ENCODE measurements at regions not wholly inside any gene's neighbourhood (a gene's known extent, or its start where the extent isn't known, plus 50 kb on each side); places are given as distances from the start of the nearest gene placed in this dataset.

DNA sequence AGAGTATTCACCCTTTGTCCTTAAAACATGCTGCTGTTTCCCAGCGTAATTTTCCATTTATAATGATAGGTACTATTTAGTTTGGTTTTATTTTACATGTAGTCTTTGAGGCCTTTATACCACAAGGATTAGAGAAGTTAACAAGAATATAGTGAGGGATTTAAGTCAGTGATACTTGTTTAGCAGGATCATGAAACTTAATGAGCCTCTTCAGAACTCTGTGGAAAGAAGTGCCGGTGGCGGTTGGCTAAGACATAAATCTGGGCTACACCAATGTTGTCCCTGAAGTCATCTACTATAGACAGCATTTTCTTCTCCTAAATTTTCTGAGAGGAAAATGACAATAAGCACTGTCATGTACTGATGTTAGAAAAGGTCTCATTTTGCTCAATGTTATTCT, 1226.0 kb upstream of the SEL1L start:
- intact Hi-C loops (cut with DNase I): no loop called here
- FAIRE-seq (no peak), DNase-seq (peak in 4 of 5 donors; percentile 42 to 94 (median 80))
- TF ChIP-seq, protein P1, sequence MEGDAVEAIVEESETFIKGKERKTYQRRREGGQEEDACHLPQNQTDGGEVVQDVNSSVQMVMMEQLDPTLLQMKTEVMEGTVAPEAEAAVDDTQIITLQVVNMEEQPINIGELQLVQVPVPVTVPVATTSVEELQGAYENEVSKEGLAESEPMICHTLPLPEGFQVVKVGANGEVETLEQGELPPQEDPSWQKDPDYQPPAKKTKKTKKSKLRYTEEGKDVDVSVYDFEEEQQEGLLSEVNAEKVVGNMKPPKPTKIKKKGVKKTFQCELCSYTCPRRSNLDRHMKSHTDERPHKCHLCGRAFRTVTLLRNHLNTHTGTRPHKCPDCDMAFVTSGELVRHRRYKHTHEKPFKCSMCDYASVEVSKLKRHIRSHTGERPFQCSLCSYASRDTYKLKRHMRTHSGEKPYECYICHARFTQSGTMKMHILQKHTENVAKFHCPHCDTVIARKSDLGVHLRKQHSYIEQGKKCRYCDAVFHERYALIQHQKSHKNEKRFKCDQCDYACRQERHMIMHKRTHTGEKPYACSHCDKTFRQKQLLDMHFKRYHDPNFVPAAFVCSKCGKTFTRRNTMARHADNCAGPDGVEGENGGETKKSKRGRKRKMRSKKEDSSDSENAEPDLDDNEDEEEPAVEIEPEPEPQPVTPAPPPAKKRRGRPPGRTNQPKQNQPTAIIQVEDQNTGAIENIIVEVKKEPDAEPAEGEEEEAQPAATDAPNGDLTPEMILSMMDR (IDR thresholded peaks at IDR 0.05; ENCODE audit: borderline replicate concordance, extremely low read depth, insufficient read depth): no peak
- Histone ChIP-seq H3K4me3 (ENCODE audit: low read length in 3 of 3) (no peak overlapping the region), H3K27ac (ENCODE audit: low read depth in 2 of 2, low read length in 2 of 2) (no peak overlapping the region), H3K4me1 (ENCODE audit: control insufficient read depth in 2 of 3, insufficient read depth in 2 of 3, low read depth in 1 of 3, low read length in 3 of 3) (no peaks in the 10 kb centered on the region), H3K9me3 (ENCODE audit: control insufficient read depth in 2 of 3, insufficient read depth in 1 of 3, low read length in 3 of 3) (no peaks in the 10 kb centered on the region), H3K36me3 (ENCODE audit: control insufficient read depth in 2 of 3, insufficient read depth in 3 of 3, low read length in 3 of 3) (no peaks in the 10 kb centered on the region), H3K9ac (ENCODE audit: low read length in 3 of 3) (no peak overlapping the region), H3K27me3 (ENCODE audit: control insufficient read depth, insufficient read depth, low read length) (no peaks in the 10 kb centered on the region)

DNA sequence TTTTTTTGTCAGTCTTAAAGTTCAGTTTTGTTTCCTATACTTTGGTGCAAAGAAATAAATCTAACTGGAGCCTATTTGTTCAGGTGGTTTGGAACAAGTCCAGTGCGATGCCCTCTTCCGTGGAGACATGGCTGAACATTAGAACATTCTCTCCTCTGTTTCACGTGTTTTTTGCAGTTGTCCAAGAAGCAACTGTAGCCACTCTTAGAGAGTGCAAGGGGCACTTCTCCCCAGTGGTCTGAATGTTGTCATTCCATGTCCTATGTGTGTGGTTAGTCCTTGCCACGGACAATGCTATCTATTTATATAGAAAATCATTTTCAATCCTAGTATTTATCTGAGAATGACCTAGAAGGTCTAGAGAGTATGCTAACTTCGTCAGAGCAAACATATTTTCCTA, 1232.5 kb upstream of the SEL1L start:
- Histone ChIP-seq H3K27me3 (ENCODE audit: control insufficient read depth, insufficient read depth, low read length) (no peaks in the 10 kb centered on the region), H3K4me3 (ENCODE audit: low read length in 3 of 3) (no peak overlapping the region), H3K27ac (ENCODE audit: low read depth in 2 of 2, low read length in 2 of 2) (no peak overlapping the region), H3K4me1 (ENCODE audit: control insufficient read depth in 2 of 3, insufficient read depth in 2 of 3, low read depth in 1 of 3, low read length in 3 of 3) (no peaks in the 10 kb centered on the region), H3K36me3 (ENCODE audit: control insufficient read depth in 2 of 3, insufficient read depth in 3 of 3, low read length in 3 of 3) (no peaks in the 10 kb centered on the region), H3K9ac (ENCODE audit: low read length in 3 of 3) (no peak overlapping the region), H3K9me3 (ENCODE audit: control insufficient read depth in 2 of 3, insufficient read depth in 1 of 3, low read length in 3 of 3) (no peaks in the 10 kb centered on the region)
- TF ChIP-seq, protein P1 (IDR thresholded peaks at IDR 0.05; ENCODE audit: borderline replicate concordance, extremely low read depth, insufficient read depth): no peak
- FAIRE-seq: no peak
- intact Hi-C loops (cut with DNase I): no loop called here
- no peak for DNase-seq

DNA sequence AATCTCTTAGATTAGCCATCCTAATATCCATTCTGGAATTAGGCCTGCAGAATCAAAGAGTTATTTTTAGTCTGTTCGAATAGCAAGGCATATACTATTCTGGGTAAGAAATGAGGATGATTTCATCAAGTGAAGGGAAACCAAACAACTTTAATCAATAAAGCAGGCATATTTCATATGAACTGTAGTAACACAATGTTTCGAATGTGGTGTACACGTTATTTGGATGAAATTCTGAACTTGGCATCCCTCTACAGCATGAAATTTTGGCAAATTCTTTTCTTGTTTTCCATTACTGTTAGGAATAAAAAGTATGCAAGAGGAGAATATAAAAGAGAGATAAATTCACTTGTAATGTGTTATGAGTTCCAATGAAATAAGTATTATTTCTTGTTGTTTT, 1233.3 kb upstream of the SEL1L start:
- no peaks in the 10 kb centered on the region for H3K36me3 ChIP-seq (ENCODE audit: control insufficient read depth in 2 of 3, insufficient read depth in 3 of 3, low read length in 3 of 3)
- intact Hi-C loops (cut with DNase I): no loop called here
- H3K27ac ChIP-seq (ENCODE audit: low read depth in 2 of 2, low read length in 2 of 2): no peak overlapping the region
- H3K4me3 ChIP-seq (ENCODE audit: low read length in 3 of 3): no peak overlapping the region
- no peaks in the 10 kb centered on the region for H3K4me1 ChIP-seq (ENCODE audit: control insufficient read depth in 2 of 3, insufficient read depth in 2 of 3, low read depth in 1 of 3, low read length in 3 of 3)
- TF ChIP-seq, protein P1 (IDR thresholded peaks at IDR 0.05; ENCODE audit: borderline replicate concordance, extremely low read depth, insufficient read depth): no peak
- no peak overlapping the region for H3K9ac ChIP-seq (ENCODE audit: low read length in 3 of 3)
- no peaks in the 10 kb centered on the region for H3K27me3 ChIP-seq (ENCODE audit: control insufficient read depth, insufficient read depth, low read length)
- DNase-seq: no peak
- no peaks in the 10 kb centered on the region for H3K9me3 ChIP-seq (ENCODE audit: control insufficient read depth in 2 of 3, insufficient read depth in 1 of 3, low read length in 3 of 3)
- FAIRE-seq: no peak

DNA sequence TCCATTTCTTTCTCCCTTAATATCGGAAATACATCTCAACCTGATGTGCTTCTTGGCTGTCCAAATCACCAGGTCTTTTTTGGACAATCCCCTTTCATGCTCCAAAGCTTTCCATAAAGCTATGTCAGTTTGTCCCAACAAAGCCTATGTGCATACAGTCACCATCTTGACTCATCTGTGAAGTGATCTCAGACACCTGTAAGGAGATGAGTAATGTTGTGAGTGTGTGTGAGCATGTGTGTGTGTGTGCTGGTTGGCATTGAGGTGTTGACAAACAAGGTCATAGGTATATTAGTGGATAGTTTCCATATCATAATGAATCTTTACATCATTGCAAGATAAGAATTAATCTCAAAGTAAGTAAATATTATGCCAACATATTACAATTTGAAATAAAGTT, 1243.3 kb upstream of the SEL1L start:
- TF ChIP-seq, protein P1 (IDR thresholded peaks at IDR 0.05; ENCODE audit: borderline replicate concordance, extremely low read depth, insufficient read depth): no peak
- intact Hi-C loops (cut with DNase I): no loop called here
- no peak overlapping the region for H3K27ac ChIP-seq (ENCODE audit: low read depth in 2 of 2, low read length in 2 of 2)
- DNase-seq: no peak
- no peak overlapping the region for H3K9ac ChIP-seq (ENCODE audit: low read length in 3 of 3)
- H3K9me3 ChIP-seq (ENCODE audit: control insufficient read depth in 2 of 3, insufficient read depth in 1 of 3, low read length in 3 of 3): no peaks in the 10 kb centered on the region
- H3K4me1 ChIP-seq (ENCODE audit: control insufficient read depth in 2 of 3, insufficient read depth in 2 of 3, low read depth in 1 of 3, low read length in 3 of 3): no peaks in the 10 kb centered on the region
- FAIRE-seq: no peak
- H3K36me3 ChIP-seq (ENCODE audit: control insufficient read depth in 2 of 3, insufficient read depth in 3 of 3, low read length in 3 of 3): no peaks in the 10 kb centered on the region
- no peaks in the 10 kb centered on the region for H3K27me3 ChIP-seq (ENCODE audit: control insufficient read depth, insufficient read depth, low read length)
- no peak overlapping the region for H3K4me3 ChIP-seq (ENCODE audit: low read length in 3 of 3)

All from kidney (tissue), 13 donors.